ENCODE measurements at regions not wholly inside any gene's neighbourhood (a gene's known extent, or its start where the extent isn't known, plus 50 kb on each side); places are given as distances from the start of the nearest gene placed in this dataset.

GRCh38 chr3:102229062-102229655 is 205.7 kb upstream of the ZPLD1 start:
- CTCF ChIA-PET: interaction anchor here (0.6 to 8.9 kb wide), 47 partner anchors 8 to 1181 kb away, joined by 3 to 151 read pairs (median 3); no protein-coding TSS in a partner anchor
- no peaks in the 10 kb centered on the region for H3K36me3 Mint-ChIP-seq

GRCh38 chr3:102230057-102230456 is 204.8 kb upstream of the ZPLD1 start:
- DNase-seq: no peak
- H3K27me3 Mint-ChIP-seq: no peaks in the 10 kb centered on the region
- H3K4me1 Mint-ChIP-seq: peaks cover 13% of the 10 kb centered on the region
- H3K4me3 Mint-ChIP-seq: no peak overlapping the region
- no peaks in the 10 kb centered on the region for H3K9me3 Mint-ChIP-seq
- no peaks in the 10 kb centered on the region for H3K36me3 Mint-ChIP-seq
- CTCF ChIA-PET: interaction anchor here (0.6 to 8.9 kb wide), 21 partner anchors 9 to 528 kb away, joined by 3 to 151 read pairs (median 7); no protein-coding TSS in a partner anchor
- H3K27ac Mint-ChIP-seq: no peak overlapping the region

More at GRCh38 chr3:102229062-102229655, 205.7 kb upstream of the ZPLD1 start:
- Mint-ChIP-seq H3K27me3 (no peaks in the 10 kb centered on the region), H3K4me3 (no peak overlapping the region), H3K9me3 (no peaks in the 10 kb centered on the region), H3K4me1 (peaks cover 21% of the 10 kb centered on the region), H3K27ac (no peak overlapping the region)
- DNase-seq: peak; percentile 81

- no peak overlapping the region for H3K4me3 Mint-ChIP-seq
- no peaks in the 10 kb centered on the region for H3K9me3 Mint-ChIP-seq
- no peak overlapping the region for H3K27ac Mint-ChIP-seq
- no peaks in the 10 kb centered on the region for H3K36me3 Mint-ChIP-seq
- CTCF ChIA-PET: no interaction called here
- H3K4me1 Mint-ChIP-seq: peaks cover 11% of the 10 kb centered on the region
- DNase-seq: no peak
- peaks cover 4% of the 10 kb centered on the region for H3K27me3 Mint-ChIP-seq
Measured at GRCh38 chr3:102233881-102234280, 200.9 kb upstream of the ZPLD1 start.

- Mint-ChIP-seq H3K27me3 (peaks cover 4% of the 10 kb centered on the region), H3K36me3 (no peaks in the 10 kb centered on the region), H3K27ac (no peak overlapping the region), H3K4me1 (no peaks in the 10 kb centered on the region), H3K4me3 (no peak overlapping the region), H3K9me3 (no peaks in the 10 kb centered on the region)
- DNase-seq: no peak
- CTCF ChIA-PET: interaction anchor here (1.0 kb wide), 2 partner anchors 10 to 301 kb away, joined by 4 read pairs; no protein-coding TSS in a partner anchor
Measured at GRCh38 chr3:102235679-102236078, 199.1 kb upstream of the ZPLD1 start.

GRCh38 chr3:102237181-102237580 is 197.6 kb upstream of the ZPLD1 start:
- DNase-seq: no peak
- Mint-ChIP-seq H3K4me1 (no peaks in the 10 kb centered on the region), H3K9me3 (no peaks in the 10 kb centered on the region), H3K27me3 (peaks cover 4% of the 10 kb centered on the region), H3K27ac (no peak overlapping the region), H3K36me3 (no peaks in the 10 kb centered on the region), H3K4me3 (no peak overlapping the region)
- CTCF ChIA-PET: interaction anchor here (0.9 kb wide), 1 partner anchor 8 kb away, joined by 3 read pairs; no protein-coding TSS in a partner anchor

- H3K9me3 Mint-ChIP-seq: no peaks in the 10 kb centered on the region
- CTCF ChIA-PET: interaction anchor here (0.9 to 2.1 kb wide), 2 partner anchors 9 kb away, joined by 3 to 17 read pairs; no protein-coding TSS in a partner anchor
- H3K27me3 Mint-ChIP-seq: peaks cover 4% of the 10 kb centered on the region
- no peak overlapping the region for H3K4me3 Mint-ChIP-seq
- no peaks in the 10 kb centered on the region for H3K36me3 Mint-ChIP-seq
- no peaks in the 10 kb centered on the region for H3K4me1 Mint-ChIP-seq
- no peak overlapping the region for H3K27ac Mint-ChIP-seq
- no peak for DNase-seq
Measured at GRCh38 chr3:102237838-102238237, 197.0 kb upstream of the ZPLD1 start.

GRCh38 chr3:102238362-102238761 is 196.5 kb upstream of the ZPLD1 start:
- Mint-ChIP-seq H3K27ac (no peak overlapping the region), H3K27me3 (peaks cover 4% of the 10 kb centered on the region)
- no peak for DNase-seq

GRCh38 chr3:102240720-102241119 is 194.1 kb upstream of the ZPLD1 start:
- CTCF ChIA-PET: interaction anchor here (2.8 kb wide), 1 partner anchor 11 kb away, joined by 20 read pairs; no protein-coding TSS in a partner anchor
- H3K27me3 Mint-ChIP-seq: peaks cover 2% of the 10 kb centered on the region
- DNase-seq: no peak
- H3K27ac Mint-ChIP-seq: no peak overlapping the region
- no peaks in the 10 kb centered on the region for H3K9me3 Mint-ChIP-seq
- H3K36me3 Mint-ChIP-seq: no peaks in the 10 kb centered on the region
- no peak overlapping the region for H3K4me3 Mint-ChIP-seq
- no peaks in the 10 kb centered on the region for H3K4me1 Mint-ChIP-seq

More at GRCh38 chr3:102238362-102238761, 196.5 kb upstream of the ZPLD1 start:
- no peaks in the 10 kb centered on the region for H3K4me1 Mint-ChIP-seq
- CTCF ChIA-PET: interaction anchor here (2.1 kb wide), 1 partner anchor 10 kb away, joined by 17 read pairs; no protein-coding TSS in a partner anchor
- no peaks in the 10 kb centered on the region for H3K9me3 Mint-ChIP-seq
- no peak overlapping the region for H3K4me3 Mint-ChIP-seq
- H3K36me3 Mint-ChIP-seq: no peaks in the 10 kb centered on the region

GRCh38 chr3:102248981-102249705 is 185.7 kb upstream of the ZPLD1 start:
- peaks cover 5% of the 10 kb centered on the region for H3K27me3 Mint-ChIP-seq
- no peak overlapping the region for H3K4me3 Mint-ChIP-seq
- CTCF ChIA-PET: no interaction called here
- no peaks in the 10 kb centered on the region for H3K9me3 Mint-ChIP-seq
- H3K36me3 Mint-ChIP-seq: no peaks in the 10 kb centered on the region
- no peaks in the 10 kb centered on the region for H3K4me1 Mint-ChIP-seq
- H3K27ac Mint-ChIP-seq: no peak overlapping the region
- DNase-seq: no peak

GRCh38 chr3:102255736-102256135 is 179.1 kb upstream of the ZPLD1 start:
- no peak for DNase-seq

GRCh38 chr3:102258666-102259227 is 176.1 kb upstream of the ZPLD1 start:
- no peak overlapping the region for H3K4me3 Mint-ChIP-seq
- no peaks in the 10 kb centered on the region for H3K36me3 Mint-ChIP-seq
- peaks cover 3% of the 10 kb centered on the region for H3K27me3 Mint-ChIP-seq
- no peaks in the 10 kb centered on the region for H3K4me1 Mint-ChIP-seq
- H3K9me3 Mint-ChIP-seq: no peaks in the 10 kb centered on the region
- CTCF ChIA-PET: no interaction called here
- no peak for DNase-seq
- no peak overlapping the region for H3K27ac Mint-ChIP-seq

More at GRCh38 chr3:102255736-102256135, 179.1 kb upstream of the ZPLD1 start:
- CTCF ChIA-PET: interaction anchor here (0.6 kb wide), 1 partner anchor 282 kb away, joined by 3 read pairs; no protein-coding TSS in a partner anchor
- Mint-ChIP-seq H3K27ac (no peak overlapping the region), H3K27me3 (peaks cover 8% of the 10 kb centered on the region), H3K4me1 (no peaks in the 10 kb centered on the region), H3K36me3 (no peaks in the 10 kb centered on the region), H3K9me3 (no peaks in the 10 kb centered on the region), H3K4me3 (no peak overlapping the region)

- Mint-ChIP-seq H3K27me3 (peaks cover 3% of the 10 kb centered on the region), H3K36me3 (no peaks in the 10 kb centered on the region)
- DNase-seq: no peak
Measured at GRCh38 chr3:102259663-102260062, 175.2 kb upstream of the ZPLD1 start.

GRCh38 chr3:102265720-102266119 is 169.1 kb upstream of the ZPLD1 start:
- no peak for DNase-seq
- no peaks in the 10 kb centered on the region for H3K36me3 Mint-ChIP-seq
- no peaks in the 10 kb centered on the region for H3K9me3 Mint-ChIP-seq
- H3K4me3 Mint-ChIP-seq: no peak overlapping the region
- H3K27ac Mint-ChIP-seq: no peak overlapping the region
- CTCF ChIA-PET: interaction anchor here (0.9 kb wide), 1 partner anchor 452 kb away, joined by 3 read pairs; no protein-coding TSS in a partner anchor
- H3K27me3 Mint-ChIP-seq: no peaks in the 10 kb centered on the region
- H3K4me1 Mint-ChIP-seq: no peaks in the 10 kb centered on the region

More at GRCh38 chr3:102259663-102260062, 175.2 kb upstream of the ZPLD1 start:
- H3K4me3 Mint-ChIP-seq: no peak overlapping the region
- no peak overlapping the region for H3K27ac Mint-ChIP-seq
- no peaks in the 10 kb centered on the region for H3K9me3 Mint-ChIP-seq
- CTCF ChIA-PET: no interaction called here
- H3K4me1 Mint-ChIP-seq: no peaks in the 10 kb centered on the region

GRCh38 chr3:102269406-102269805 is 165.4 kb upstream of the ZPLD1 start:
- no peaks in the 10 kb centered on the region for H3K27me3 Mint-ChIP-seq
- H3K4me3 Mint-ChIP-seq: no peak overlapping the region
- H3K9me3 Mint-ChIP-seq: no peaks in the 10 kb centered on the region
- no peaks in the 10 kb centered on the region for H3K36me3 Mint-ChIP-seq
- H3K4me1 Mint-ChIP-seq: no peaks in the 10 kb centered on the region
- CTCF ChIA-PET: no interaction called here
- no peak for DNase-seq
- no peak overlapping the region for H3K27ac Mint-ChIP-seq
